Hematopoietic multipotent progenitor cell (in vitro differentiated cells): ENCODE measurements at regions not wholly inside any gene's neighbourhood (a gene's known extent, or its start where the extent isn't known, plus 50 kb on each side); places are given as distances from the start of the nearest gene placed in this dataset.

Experiments
- DNase-seq, 3 donors: peaks; one replicate each; pipeline ENCODE4 v3.0.0-alpha.2; 2011 to 2015; ENCODE audit warnings: low read depth in 2 of 3, low spot score in 2 of 3

- peak; percentile 34 to 76 (median 56) for DNase-seq
These were observed 143.8 kb upstream of the TMEM106B start for GRCh38 chr7:12067156-12067831.

GRCh38 chr7:12069757-12070156 lies 141.3 kb upstream of the TMEM106B start:
- DNase-seq = no peak

- DNase-seq = no peak
These were observed 136.2 kb upstream of the TMEM106B start for GRCh38 chr7:12074889-12075288.

GRCh38 chr7:12080006-12080405 lies 131.1 kb upstream of the TMEM106B start:
- DNase-seq = no peak

GRCh38 chr7:12085516-12085915 lies 125.6 kb upstream of the TMEM106B start:
- no peak for DNase-seq

GRCh38 chr7:12089951-12090756 lies 120.9 kb upstream of the TMEM106B start:
- no peak for DNase-seq

GRCh38 chr7:12090757-12091221 lies 120.3 kb upstream of the TMEM106B start:
- no peak for DNase-seq

- DNase-seq = no peak
These were observed 119.9 kb upstream of the TMEM106B start for GRCh38 chr7:12091231-12091630.

GRCh38 chr7:12092499-12093130 lies 118.5 kb upstream of the TMEM106B start:
- no peak for DNase-seq

GRCh38 chr7:12093365-12093764 lies 117.7 kb upstream of the TMEM106B start:
- no peak for DNase-seq

- no peak for DNase-seq
These were observed 116.7 kb upstream of the TMEM106B start for GRCh38 chr7:12094365-12094921.

GRCh38 chr7:12102126-12102525 lies 109.0 kb upstream of the TMEM106B start:
- DNase-seq = no peak

- no peak for DNase-seq
These were observed 108.6 kb upstream of the TMEM106B start for GRCh38 chr7:12102527-12102926.

- no peak for DNase-seq
These were observed 107.1 kb upstream of the TMEM106B start for GRCh38 chr7:12103948-12104347.

- no peak for DNase-seq
These were observed 103.7 kb upstream of the TMEM106B start for GRCh38 chr7:12107381-12107780.

GRCh38 chr7:12107841-12108254 lies 103.2 kb upstream of the TMEM106B start:
- DNase-seq = no peak

- DNase-seq = no peak
These were observed 100.7 kb upstream of the TMEM106B start for GRCh38 chr7:12110425-12110824.

- DNase-seq = peak in 2 of 3 donors; percentile 14 to 15
These were observed 99.4 kb upstream of the TMEM106B start for GRCh38 chr7:12111422-12112405.

GRCh38 chr7:12117170-12117569 lies 93.9 kb upstream of the TMEM106B start:
- no peak for DNase-seq
